ENCODE measurements at regions not wholly inside any gene's neighbourhood (a gene's known extent, or its start where the extent isn't known, plus 50 kb on each side); places are given as distances from the start of the nearest gene placed in this dataset.

DNA sequence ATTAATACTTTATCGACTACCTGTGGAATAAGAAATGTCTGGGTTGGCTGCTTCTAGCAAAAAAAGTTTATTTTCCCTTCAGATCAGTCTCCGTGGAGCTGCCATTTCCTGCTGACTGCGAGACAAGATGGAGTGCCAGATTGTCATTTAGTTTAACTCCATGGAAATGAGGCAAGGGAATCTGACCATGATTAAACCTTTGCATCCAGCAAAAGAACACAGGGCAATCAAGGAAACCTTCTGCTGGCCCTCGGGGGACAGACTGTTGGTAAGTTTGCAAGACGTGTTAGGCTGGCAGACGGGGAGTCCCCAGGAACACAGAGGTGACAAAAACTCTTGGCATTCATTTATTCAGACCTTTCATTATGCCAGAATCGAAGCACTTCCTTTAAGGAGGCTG is 52.2 kb upstream of the SPACA1 start:
- no peak for ATAC-seq
- H3K36me3 Mint-ChIP-seq (ENCODE audit: insufficient read depth) = no peaks in the 10 kb centered on the region
- no peaks in the 10 kb centered on the region for H3K4me1 Mint-ChIP-seq (ENCODE audit: low read depth)
- H3K27me3 Mint-ChIP-seq (ENCODE audit: low read depth) = peaks cover 7% of the 10 kb centered on the region
- H3K9me3 Mint-ChIP-seq = no peaks in the 10 kb centered on the region
- no peak for DNase-seq
- H3K4me3 Mint-ChIP-seq = no peak overlapping the region

GRCh38 chr6:87993356-87993755 is 54.3 kb upstream of the SPACA1 start:
- DNase-seq (no peak), ATAC-seq (no peak)
- no peaks in the 10 kb centered on the region for H3K9me3 Mint-ChIP-seq
- peaks cover 5% of the 10 kb centered on the region for H3K27me3 Mint-ChIP-seq (ENCODE audit: low read depth)
- no peaks in the 10 kb centered on the region for H3K4me1 Mint-ChIP-seq (ENCODE audit: low read depth)
- no peaks in the 10 kb centered on the region for H3K36me3 Mint-ChIP-seq (ENCODE audit: insufficient read depth)
- no peak overlapping the region for H3K4me3 Mint-ChIP-seq

- H3K9me3 Mint-ChIP-seq = no peaks in the 10 kb centered on the region
- H3K4me3 Mint-ChIP-seq = no peak overlapping the region
- ATAC-seq (no peak), DNase-seq (no peak)
- no peaks in the 10 kb centered on the region for H3K36me3 Mint-ChIP-seq (ENCODE audit: insufficient read depth)
- no peaks in the 10 kb centered on the region for H3K27me3 Mint-ChIP-seq (ENCODE audit: low read depth)
- no peaks in the 10 kb centered on the region for H3K4me1 Mint-ChIP-seq (ENCODE audit: low read depth)
These were observed 56.8 kb upstream of the SPACA1 start for GRCh38 chr6:87990871-87991270.

DNA sequence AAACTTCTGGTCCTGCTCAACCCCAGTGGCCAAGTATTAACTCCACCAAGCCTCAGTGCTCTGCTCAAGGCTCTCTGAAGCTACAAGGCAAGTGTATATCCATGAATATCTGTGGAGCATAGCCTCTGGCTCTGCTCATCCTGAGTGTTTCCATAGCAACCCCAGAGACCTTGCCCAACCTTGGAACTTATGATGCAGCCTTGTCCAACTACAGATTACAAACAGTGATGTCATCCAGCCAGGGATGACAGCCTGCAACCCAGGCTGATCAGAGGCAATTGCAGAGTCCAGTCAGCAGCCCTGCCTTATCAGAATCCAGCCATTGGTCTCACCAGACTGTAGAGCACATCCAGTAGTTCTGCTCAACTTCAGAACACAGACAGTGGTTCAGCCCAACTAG is 65.5 kb upstream of the SPACA1 start:
- Mint-ChIP-seq H3K4me1 (ENCODE audit: low read depth) (no peaks in the 10 kb centered on the region), H3K27me3 (ENCODE audit: low read depth) (peaks cover 18% of the 10 kb centered on the region), H3K4me3 (no peak overlapping the region), H3K36me3 (ENCODE audit: insufficient read depth) (no peaks in the 10 kb centered on the region), H3K9me3 (no peaks in the 10 kb centered on the region)
- ATAC-seq (no peak), DNase-seq (no peak)

DNA sequence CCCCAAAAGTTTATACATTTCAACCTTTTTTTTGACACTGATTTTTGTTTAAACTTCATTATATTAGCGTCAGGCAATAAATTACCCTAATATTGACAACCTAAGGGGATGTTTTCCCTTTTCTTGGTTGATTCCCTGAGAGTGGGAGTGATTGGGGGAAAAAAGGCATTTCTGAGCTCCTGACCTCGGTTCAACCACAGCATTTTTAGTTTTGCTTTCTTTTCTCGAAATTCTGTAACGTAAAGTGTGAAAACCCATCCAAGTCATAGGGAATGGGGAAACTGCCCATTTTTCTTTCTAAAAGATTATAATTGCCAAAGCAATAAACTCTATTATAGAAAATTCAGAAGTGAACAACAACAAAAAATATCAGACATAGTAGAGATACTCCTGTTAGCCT is 67.9 kb upstream of the SPACA1 start:
- Mint-ChIP-seq H3K27me3 (ENCODE audit: low read depth) (peaks cover 16% of the 10 kb centered on the region), H3K9me3 (no peaks in the 10 kb centered on the region), H3K4me3 (no peak overlapping the region), H3K4me1 (ENCODE audit: low read depth) (no peaks in the 10 kb centered on the region), H3K36me3 (ENCODE audit: insufficient read depth) (no peaks in the 10 kb centered on the region)
- ATAC-seq (no peak), DNase-seq (no peak)

DNA sequence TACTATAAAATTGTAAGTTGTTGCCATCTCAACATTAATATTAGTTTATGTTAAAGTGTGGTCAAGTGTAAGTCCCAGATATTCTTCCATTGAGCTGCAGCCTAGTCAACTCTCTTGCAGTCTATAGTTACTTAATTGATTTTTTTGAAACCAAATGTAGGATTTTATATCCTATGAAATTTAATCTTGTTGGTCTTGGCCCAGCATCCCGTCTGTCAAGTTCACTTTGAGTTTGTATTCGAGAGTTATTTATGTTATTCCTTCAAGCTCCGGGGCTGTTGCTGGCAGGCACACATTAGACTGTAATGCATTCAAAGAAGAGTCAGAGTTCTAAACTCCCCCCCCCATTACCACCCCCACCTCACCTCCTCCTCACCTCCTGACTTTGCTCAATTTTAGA is 71.0 kb upstream of the SPACA1 start:
- no peak for ATAC-seq
- no peak for DNase-seq
- no peak overlapping the region for H3K4me3 Mint-ChIP-seq
- H3K36me3 Mint-ChIP-seq (ENCODE audit: insufficient read depth) = no peaks in the 10 kb centered on the region
- peaks cover 3% of the 10 kb centered on the region for H3K9me3 Mint-ChIP-seq
- no peaks in the 10 kb centered on the region for H3K4me1 Mint-ChIP-seq (ENCODE audit: low read depth)
- H3K27me3 Mint-ChIP-seq (ENCODE audit: low read depth) = peaks cover 16% of the 10 kb centered on the region

GRCh38 chr6:87975561-87975960 is 72.1 kb upstream of the SPACA1 start:
- H3K36me3 Mint-ChIP-seq (ENCODE audit: insufficient read depth) = no peaks in the 10 kb centered on the region
- no peaks in the 10 kb centered on the region for H3K4me1 Mint-ChIP-seq (ENCODE audit: low read depth)
- no peak for ATAC-seq
- no peak for DNase-seq
- no peak overlapping the region for H3K4me3 Mint-ChIP-seq
- H3K27me3 Mint-ChIP-seq (ENCODE audit: low read depth) = peaks cover 12% of the 10 kb centered on the region
- peaks cover 3% of the 10 kb centered on the region for H3K9me3 Mint-ChIP-seq

GRCh38 chr6:87972279-87972678 is 75.4 kb upstream of the SPACA1 start:
- H3K9me3 Mint-ChIP-seq = peaks cover 3% of the 10 kb centered on the region
- DNase-seq = no peak
- H3K27me3 Mint-ChIP-seq (ENCODE audit: low read depth) = peaks cover 2% of the 10 kb centered on the region
- no peak overlapping the region for H3K4me3 Mint-ChIP-seq
- ATAC-seq = no peak
- no peaks in the 10 kb centered on the region for H3K4me1 Mint-ChIP-seq (ENCODE audit: low read depth)
- H3K36me3 Mint-ChIP-seq (ENCODE audit: insufficient read depth) = no peaks in the 10 kb centered on the region

DNA sequence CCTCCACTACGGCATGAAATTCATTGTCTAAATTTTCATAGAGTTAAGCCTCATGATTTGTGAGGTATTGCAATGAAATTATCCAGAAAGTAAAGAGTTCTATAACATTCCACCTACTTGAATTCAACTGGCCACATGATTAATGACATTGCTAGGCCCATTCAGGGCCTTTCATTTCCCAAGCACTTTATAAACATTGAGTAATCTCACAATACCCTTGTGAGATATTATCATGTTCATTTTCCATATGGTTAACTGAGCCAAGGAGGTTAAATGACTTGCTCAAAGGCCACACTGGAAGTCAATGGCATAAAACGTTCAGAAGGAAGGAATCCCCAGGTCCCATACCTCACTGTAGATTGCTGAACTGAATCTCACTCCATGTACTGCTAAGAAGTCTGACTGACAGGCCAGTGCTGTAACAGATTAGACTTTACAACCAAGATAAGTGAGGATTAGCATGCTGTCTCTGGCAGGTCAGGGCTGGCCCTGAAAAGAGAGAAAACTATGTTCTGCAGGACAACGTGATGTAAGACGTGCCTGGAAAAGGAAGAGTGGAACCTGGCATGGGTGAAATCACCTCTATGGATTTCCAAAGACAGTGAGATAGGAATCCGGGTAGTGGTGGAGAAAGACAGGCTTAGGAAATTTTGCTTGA is 75.9 kb upstream of the SPACA1 start:
- Mint-ChIP-seq H3K36me3 (ENCODE audit: insufficient read depth) (no peaks in the 10 kb centered on the region), H3K4me3 (no peak overlapping the region), H3K27me3 (ENCODE audit: low read depth) (peaks cover 2% of the 10 kb centered on the region), H3K4me1 (ENCODE audit: low read depth) (no peaks in the 10 kb centered on the region), H3K9me3 (peaks cover 3% of the 10 kb centered on the region)
- DNase-seq (no peak), ATAC-seq (no peak)

- DNase-seq (no peak), ATAC-seq (peak in 1 of 2 donors; percentile 46)
- Mint-ChIP-seq H3K36me3 (ENCODE audit: insufficient read depth) (no peaks in the 10 kb centered on the region), H3K4me3 (no peak overlapping the region), H3K9me3 (peaks cover 1% of the 10 kb centered on the region), H3K27me3 (ENCODE audit: low read depth) (peaks cover 16% of the 10 kb centered on the region), H3K4me1 (ENCODE audit: low read depth) (no peaks in the 10 kb centered on the region)
These were observed 79.0 kb upstream of the SPACA1 start for GRCh38 chr6:87968435-87969278.

- DNase-seq (no peak), ATAC-seq (no peak)
- Mint-ChIP-seq H3K27me3 (ENCODE audit: low read depth) (peaks cover 20% of the 10 kb centered on the region), H3K4me1 (ENCODE audit: low read depth) (no peaks in the 10 kb centered on the region), H3K9me3 (no peaks in the 10 kb centered on the region), H3K4me3 (no peak overlapping the region), H3K36me3 (ENCODE audit: insufficient read depth) (no peaks in the 10 kb centered on the region)
These were observed 81.8 kb upstream of the SPACA1 start for GRCh38 chr6:87965806-87966205.

- Mint-ChIP-seq H3K36me3 (ENCODE audit: insufficient read depth) (no peaks in the 10 kb centered on the region), H3K27me3 (ENCODE audit: low read depth) (peaks cover 10% of the 10 kb centered on the region), H3K9me3 (no peaks in the 10 kb centered on the region), H3K4me1 (ENCODE audit: low read depth) (no peaks in the 10 kb centered on the region), H3K4me3 (no peak overlapping the region)
- DNase-seq (no peak), ATAC-seq (no peak)
These were observed 88.6 kb upstream of the SPACA1 start for GRCh38 chr6:87959083-87959482.

- DNase-seq (no peak), ATAC-seq (no peak)
- Mint-ChIP-seq H3K27me3 (ENCODE audit: low read depth) (peaks cover 5% of the 10 kb centered on the region), H3K4me3 (no peak overlapping the region), H3K36me3 (ENCODE audit: insufficient read depth) (no peaks in the 10 kb centered on the region), H3K4me1 (ENCODE audit: low read depth) (no peaks in the 10 kb centered on the region), H3K9me3 (no peaks in the 10 kb centered on the region)
These were observed 95.9 kb upstream of the SPACA1 start for GRCh38 chr6:87951751-87952150.

DNA sequence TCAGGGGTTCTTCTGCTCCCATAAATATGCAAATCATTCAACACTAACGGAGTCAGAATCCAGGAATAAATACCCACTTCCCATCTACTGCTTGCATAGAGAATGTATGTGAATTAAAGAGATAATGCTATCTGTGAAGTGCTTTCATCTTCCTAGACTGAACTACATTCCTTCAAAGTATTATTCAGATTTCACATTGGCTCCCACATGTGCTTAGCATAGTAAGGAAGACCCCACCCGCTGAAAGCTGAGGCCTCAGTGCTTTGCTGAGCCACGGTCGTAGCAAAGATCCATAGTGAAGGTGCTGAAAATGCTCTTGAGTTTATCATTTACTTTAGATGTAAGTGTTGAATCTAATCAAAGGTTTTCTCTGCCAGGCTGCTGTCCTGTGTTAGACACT is 97.0 kb upstream of the SPACA1 start:
- Mint-ChIP-seq H3K9me3 (no peaks in the 10 kb centered on the region), H3K4me3 (no peak overlapping the region), H3K36me3 (ENCODE audit: insufficient read depth) (no peaks in the 10 kb centered on the region), H3K4me1 (ENCODE audit: low read depth) (no peaks in the 10 kb centered on the region), H3K27me3 (ENCODE audit: low read depth) (peaks cover 5% of the 10 kb centered on the region)
- no peak for DNase-seq
- no peak for ATAC-seq

- ATAC-seq = no peak
- Mint-ChIP-seq H3K9me3 (no peaks in the 10 kb centered on the region), H3K27me3 (ENCODE audit: low read depth) (peaks cover 10% of the 10 kb centered on the region)
These were observed 98.4 kb upstream of the SPACA1 start for GRCh38 chr6:87949194-87949593.

More at GRCh38 chr6:87949194-87949593, 98.4 kb upstream of the SPACA1 start:
- DNase-seq = no peak
- peaks cover 2% of the 10 kb centered on the region for H3K4me1 Mint-ChIP-seq (ENCODE audit: low read depth)
- no peaks in the 10 kb centered on the region for H3K36me3 Mint-ChIP-seq (ENCODE audit: insufficient read depth)
- H3K4me3 Mint-ChIP-seq = no peak overlapping the region

Data from activated T-cell treated with anti-CD3 and anti-CD28 coated beads, Interleukin-2, amount 50 U/mL, for 4 hours (primary cell).